HEK293 (cell line): ENCODE measurements at regions not wholly inside any gene's neighbourhood (a gene's known extent, or its start where the extent isn't known, plus 50 kb on each side); places are given as distances from the start of the nearest gene placed in this dataset.

Experiments
- CTCF ChIA-PET: fragments of 350-600 bp; formaldehyde crosslinking; extraction: SDS; loops from one replicate; lab custom pipeline; 2021; ENCODE audit warnings: antibody characterized with exemption; lab: Yijun Ruan, JAX
- POLR2A ChIA-PET: fragments of 300-600 bp; formaldehyde crosslinking; extraction: SDS; loops from one replicate; lab custom pipeline; 2020; ENCODE audit warnings: antibody characterized with exemption, inconsistent platforms; lab: Yijun Ruan, JAX
- H3K27ac ChIP-seq: fragments of 200-500 bp; sonication (Bioruptor generic); 2 replicates; pipeline ENCODE4 v1.5.1; 2014; ENCODE audit warnings: low read depth, low read length, control low read depth, inconsistent platforms; ENCODE audit errors: extremely low read depth
- H3K36me3 ChIP-seq, 2 experiments: fragments of 200-500 bp in 1 of 2; sonication (Bioruptor generic) in 1 of 2; 1 replicate in 1 of 2; 2 replicates in 1 of 2; pipeline ENCODE4 v1.5.1; 2014 to 2017; ENCODE audit warnings: inconsistent platforms in 2 of 2, low read length in 2 of 2; ENCODE audit not compliant: control insufficient read depth in 2 of 2, insufficient read depth in 1 of 2
- H3K4me1 ChIP-seq: fragments of 200-500 bp; sonication (Bioruptor generic); 2 replicates; pipeline ENCODE4 v1.5.1; 2014; ENCODE audit warnings: mild to moderate bottlenecking, low read length, inconsistent platforms; ENCODE audit not compliant: control insufficient read depth, insufficient read depth
- H3K4me3 ChIP-seq: 2 replicates; pipeline ENCODE4 v1.5.1; 2011; ENCODE audit warnings: low read depth, mild to moderate bottlenecking, control low read depth, low read length, moderate library complexity
- H3K9me3 ChIP-seq: fragments of 200-500 bp; sonication (Bioruptor generic); 2 replicates; pipeline ENCODE4 v1.5.1; 2014; ENCODE audit warnings: low read depth, low read length, inconsistent platforms; ENCODE audit not compliant: control insufficient read depth, insufficient read depth
- KLF8 ChIP-seq: fragments of 450-650 bp; formaldehyde crosslinking; IDR thresholded peaks from 2 replicates; pipeline ENCODE4 v1.5.1; 2016; ENCODE audit warnings: missing biosample characterization, missing genetic modification characterization
- OSR2 ChIP-seq: fragments of 450-650 bp; formaldehyde crosslinking; IDR thresholded peaks from 2 replicates; pipeline ENCODE4 v1.5.1; 2016; ENCODE audit warnings: missing biosample characterization, missing genetic modification characterization
- SCRT2 ChIP-seq: fragments of 450-650 bp; formaldehyde crosslinking; IDR thresholded peaks from 2 replicates; pipeline ENCODE4 v1.5.1; 2016; ENCODE audit warnings: missing biosample characterization, missing genetic modification characterization
- ZBTB26 ChIP-seq: fragments of 450-650 bp; formaldehyde crosslinking; optimal IDR thresholded peaks from 2 replicates; pipeline ENCODE3; 2016; ENCODE audit warnings: missing biosample characterization, mild to moderate bottlenecking, missing genetic modification characterization
- ZBTB6 ChIP-seq: fragments of 450-650 bp; formaldehyde crosslinking; IDR thresholded peaks from 2 replicates; pipeline ENCODE4 v1.5.1; 2017; ENCODE audit warnings: missing biosample characterization, missing genetic modification characterization
- ZBTB7A ChIP-seq: fragments of 450-650 bp; formaldehyde crosslinking; IDR thresholded peaks from 2 replicates; pipeline ENCODE4 v1.5.1; 2016; ENCODE audit warnings: low read depth, missing biosample characterization, missing genetic modification characterization
- ZFP37 ChIP-seq: fragments of 450-650 bp; formaldehyde crosslinking; IDR thresholded peaks from 2 replicates; pipeline ENCODE4 v1.5.1; 2016; ENCODE audit warnings: missing biosample characterization, missing genetic modification characterization
- ZNF155 ChIP-seq: fragments of 450-650 bp; formaldehyde crosslinking; IDR thresholded peaks from 2 replicates; pipeline ENCODE4 v1.5.1; 2016; ENCODE audit warnings: missing biosample characterization, missing genetic modification characterization
- ZNF184 ChIP-seq: fragments of 450-650 bp; IDR thresholded peaks from 2 replicates; pipeline ENCODE4 v1.5.1; 2018; ENCODE audit warnings: missing biosample characterization, mild to moderate bottlenecking, missing genetic modification characterization
- ZNF23 ChIP-seq: fragments of 450-650 bp; formaldehyde crosslinking; IDR thresholded peaks from 2 replicates; pipeline ENCODE4 v1.5.1; 2016; ENCODE audit warnings: missing biosample characterization, missing genetic modification characterization, borderline replicate concordance
- ZNF248 ChIP-seq: fragments of 450-650 bp; formaldehyde crosslinking; IDR thresholded peaks from 2 replicates; pipeline ENCODE4 v1.5.1; 2017; ENCODE audit warnings: missing biosample characterization, missing genetic modification characterization
- ZNF266 ChIP-seq: fragments of 450-650 bp; formaldehyde crosslinking; IDR thresholded peaks from 2 replicates; pipeline ENCODE4 v1.5.1; 2016; ENCODE audit warnings: missing biosample characterization, missing genetic modification characterization, low read depth
- ZNF280D ChIP-seq: fragments of 450-650 bp; formaldehyde crosslinking; IDR thresholded peaks from 2 replicates; pipeline ENCODE4 v1.5.1; 2016; ENCODE audit warnings: missing biosample characterization, missing genetic modification characterization
- ZNF292 ChIP-seq: fragments of 450-650 bp; formaldehyde crosslinking; IDR thresholded peaks from 2 replicates; pipeline ENCODE4 v1.5.1; 2016; ENCODE audit warnings: low read depth, missing biosample characterization, missing genetic modification characterization, borderline replicate concordance
- ZNF398 ChIP-seq: fragments of 450-650 bp; formaldehyde crosslinking; IDR thresholded peaks from 2 replicates; pipeline ENCODE4 v1.5.1; 2017; ENCODE audit warnings: missing biosample characterization, missing genetic modification characterization
- ZNF514 ChIP-seq: fragments of 450-650 bp; formaldehyde crosslinking; IDR thresholded peaks from 2 replicates; pipeline ENCODE4 v1.5.1; 2016; ENCODE audit warnings: missing biosample characterization, missing genetic modification characterization
- ZNF521 ChIP-seq: fragments of 450-650 bp; formaldehyde crosslinking; IDR thresholded peaks from 2 replicates; pipeline ENCODE4 v1.5.1; 2017; ENCODE audit warnings: missing biosample characterization, mild to moderate bottlenecking, missing genetic modification characterization
- ZNF544 ChIP-seq: fragments of 450-650 bp; formaldehyde crosslinking; IDR thresholded peaks from 2 replicates; pipeline ENCODE4 v1.5.0; 2017; ENCODE audit warnings: missing biosample characterization, missing genetic modification characterization
- ZNF555 ChIP-seq: fragments of 450-650 bp; formaldehyde crosslinking; conservative IDR thresholded peaks from 2 replicates; pipeline ENCODE4 v1.5.1; 2017; ENCODE audit warnings: missing biosample characterization, mild to moderate bottlenecking, missing genetic modification characterization, inconsistent platforms
- ZNF560 ChIP-seq: fragments of 450-650 bp; formaldehyde crosslinking; IDR thresholded peaks from 2 replicates; pipeline ENCODE4 v1.5.1; 2017; ENCODE audit warnings: missing biosample characterization, missing genetic modification characterization, borderline replicate concordance
- ZNF596 ChIP-seq: fragments of 450-650 bp; IDR thresholded peaks from 2 replicates; pipeline ENCODE4 v1.5.0; 2018; ENCODE audit warnings: missing biosample characterization, mild to moderate bottlenecking, missing genetic modification characterization, moderate library complexity
- ZNF600 ChIP-seq: fragments of 450-650 bp; formaldehyde crosslinking; IDR thresholded peaks from 2 replicates; pipeline ENCODE4 v1.5.1; 2016; ENCODE audit warnings: missing biosample characterization, missing genetic modification characterization
- ZNF658 ChIP-seq: fragments of 450-650 bp; formaldehyde crosslinking; IDR thresholded peaks from 2 replicates; pipeline ENCODE4; 2016; ENCODE audit warnings: missing biosample characterization, missing genetic modification characterization
- ZNF777 ChIP-seq: fragments of 450-650 bp; formaldehyde crosslinking; IDR thresholded peaks from 2 replicates; pipeline ENCODE4 v1.5.1; 2017; ENCODE audit warnings: missing biosample characterization, missing genetic modification characterization, borderline replicate concordance
- ZSCAN16 ChIP-seq: fragments of 450-650 bp; formaldehyde crosslinking; IDR thresholded peaks from 2 replicates; pipeline ENCODE4 v1.5.1; 2016; ENCODE audit warnings: missing biosample characterization, missing genetic modification characterization
- ZXDB ChIP-seq: fragments of 450-650 bp; formaldehyde crosslinking; IDR thresholded peaks from 2 replicates; pipeline ENCODE4 v1.5.1; 2016; ENCODE audit warnings: missing biosample characterization, missing genetic modification characterization

- TF ChIP-seq ZNF23 (tag by site-specific recombination), result no peak
- no peak for TF ChIP-seq OSR2
- no peak for TF ChIP-seq ZNF544 (tag by site-specific recombination)
- no peak for TF ChIP-seq ZNF600 (tag by site-specific recombination)
- no peak for TF ChIP-seq ZNF658 (tag by site-specific recombination)
- Histone ChIP-seq H3K27ac (no peak overlapping the region), H3K36me3 (no peaks in the 10 kb centered on the region), H3K4me1 (no peaks in the 10 kb centered on the region), H3K9me3 (no peaks in the 10 kb centered on the region), H3K4me3 (no peak overlapping the region)
- POLR2A ChIA-PET, result no interaction called here
- CTCF ChIA-PET, result no interaction called here
Observed at GRCh38 chr15:62601777-62602545, 436.9 kb upstream of the C2CD4B start.

GRCh38 chr15:62603742-62604141 lies 438.7 kb upstream of the C2CD4B start:
- H3K4me3 ChIP-seq, result no peak overlapping the region
- TF ChIP-seq ZBTB6 (no peak), ZFP37 (no peak), ZNF155 (no peak), ZNF596 (tag by site-specific recombination) (no peak), ZXDB (no peak), ZNF292 (no peak), ZSCAN16 (tag by site-specific recombination) (no peak), ZNF521 (no peak), ZBTB7A (tag by site-specific recombination) (no peak), KLF8 (tag by site-specific recombination) (no peak)
- TF ChIP-seq, all 188 proteins: peak for 0
- ChIA-PET POLR2A (no interaction called here), CTCF (interaction anchor here (0.6 to 0.8 kb wide), 2 partner anchors 8 to 34 kb away, joined by 3 to 4 read pairs; no protein-coding TSS in a partner anchor)
- Histone ChIP-seq H3K36me3 (no peaks in the 10 kb centered on the region), H3K27ac (no peak overlapping the region), H3K9me3 (no peaks in the 10 kb centered on the region), H3K4me1 (no peaks in the 10 kb centered on the region)

- ChIA-PET CTCF (no interaction called here), POLR2A (interaction anchor here (0.5 kb wide), 1 partner anchor 789 kb away, joined by 5 read pairs; no protein-coding TSS in a partner anchor)
- H3K9me3 ChIP-seq, result no peaks in the 10 kb centered on the region
- no peak overlapping the region for H3K27ac ChIP-seq
- H3K4me3 ChIP-seq, result no peak overlapping the region
- no peaks in the 10 kb centered on the region for H3K4me1 ChIP-seq
- no peaks in the 10 kb centered on the region for H3K36me3 ChIP-seq
- no peak for TF ChIP-seq ZNF248 (tag by site-specific recombination)
- TF ChIP-seq ZNF777 (tag by site-specific recombination), result no peak
- TF ChIP-seq ZNF184 (tag by site-specific recombination), result no peak
- TF ChIP-seq ZNF555 (tag by site-specific recombination), result no peak
- no peak for TF ChIP-seq SCRT2
- no peak for TF ChIP-seq ZNF280D (tag by site-specific recombination)
- no peak for TF ChIP-seq ZBTB26 (tag by site-specific recombination)
- TF ChIP-seq ZNF266 (tag by site-specific recombination), result no peak
- no peak for TF ChIP-seq ZNF658 (tag by site-specific recombination)
- TF ChIP-seq ZNF560 (tag by site-specific recombination), result no peak
- no peak for TF ChIP-seq ZNF514 (tag by site-specific recombination)
- TF ChIP-seq ZNF398, result no peak
Observed at GRCh38 chr15:62605282-62605681, 437.3 kb upstream of the TPM1 start.
